H1 (cell line): ENCODE measurements at regions not wholly inside any gene's neighbourhood (a gene's known extent, or its start where the extent isn't known, plus 50 kb on each side); places are given as distances from the start of the nearest gene placed in this dataset.

Experiments
- CTBP2 ChIP-seq: IDR thresholded peaks from 2 replicates; pipeline ENCODE4 v1.7.0; 2011; ENCODE audit warnings: borderline replicate concordance, mild to moderate bottlenecking, moderate library complexity, mixed read lengths, low read length; ENCODE audit not compliant: insufficient read depth, insufficient read length
- EZH2 ChIP-seq: fragments of 200-600 bp; sonication (generic); IDR thresholded peaks from 2 replicates; pipeline ENCODE4 v1.7.1; 2012; ENCODE audit warnings: low read depth, mild to moderate bottlenecking, moderate library complexity, low read length, inconsistent platforms; ENCODE audit not compliant: severe bottlenecking
- GABPA ChIP-seq: IDR thresholded peaks from 2 replicates; pipeline ENCODE4 v1.6.1; 2011; ENCODE audit warnings: mild to moderate bottlenecking, low read length, moderate library complexity, borderline replicate concordance; ENCODE audit not compliant: insufficient read depth
- RXRA ChIP-seq: IDR thresholded peaks from 2 replicates; pipeline ENCODE4 v1.6.1; 2011; ENCODE audit warnings: low read depth, mild to moderate bottlenecking, low read length, moderate library complexity; ENCODE audit not compliant: insufficient read depth
- SRF ChIP-seq: IDR thresholded peaks from 2 replicates; pipeline ENCODE4 v1.6.1; 2011; ENCODE audit warnings: mild to moderate bottlenecking, low read depth, low read length, moderate library complexity
- TAF1 ChIP-seq: IDR thresholded peaks from 2 replicates; pipeline ENCODE4 v1.6.1; 2011; ENCODE audit warnings: mild to moderate bottlenecking, low read depth, low read length
- TAF7 ChIP-seq: optimal IDR thresholded peaks from 2 replicates; pipeline ENCODE3; 2011; ENCODE audit warnings: low read depth, mild to moderate bottlenecking, inconsistent platforms, low read length, moderate library complexity, borderline replicate concordance

GRCh38 chr10:78980815-78981214 lies 88.0 kb upstream of the ZMIZ1 start (continued):
- TF ChIP-seq RXRA: no peak
- TF ChIP-seq EZH2: no peak
- TF ChIP-seq CTBP2: no peak
- no peak for TF ChIP-seq TAF7
- no peak for TF ChIP-seq SRF
- no peak for TF ChIP-seq GABPA
- no peak for TF ChIP-seq TAF1
